ENCODE measurements at regions not wholly inside any gene's neighbourhood (a gene's known extent, or its start where the extent isn't known, plus 50 kb on each side); places are given as distances from the start of the nearest gene placed in this dataset.
"Not testable (repeated sequence)": the region's sequence is repeated elsewhere in the genome, so short reads cannot be mapped to it uniquely, and the experiment has no call there.

GRCh38 chr10:81179324-81179723 is 641.6 kb downstream of the SH2D4B start:
- DNase-seq (ENCODE audit: low read depth): no peak
- TF ChIP-seq CTCF (IDR thresholded peaks at IDR 0.05; ENCODE audit: low read length, missing control alignments): no peak

GRCh38 chr10:81179805-81180452 is 642.2 kb downstream of the SH2D4B start:
- peak; percentile 12 for TF ChIP-seq CTCF (IDR thresholded peaks at IDR 0.05; ENCODE audit: low read length, missing control alignments)
- no peak for DNase-seq (ENCODE audit: low read depth)
- H3K4me3 ChIP-seq (replicated peaks; ENCODE audit: low read depth, low read length): no peak overlapping the region

More at GRCh38 chr10:81179324-81179723, 641.6 kb downstream of the SH2D4B start:
- H3K4me3 ChIP-seq (replicated peaks; ENCODE audit: low read depth, low read length): no peak overlapping the region

- H3K4me3 ChIP-seq (replicated peaks; ENCODE audit: low read depth, low read length): no peak overlapping the region
- no peak for DNase-seq (ENCODE audit: low read depth)
- no peak for TF ChIP-seq CTCF (IDR thresholded peaks at IDR 0.05; ENCODE audit: low read length, missing control alignments)
Measured at GRCh38 chr10:81182296-81182695, 644.6 kb downstream of the SH2D4B start.

- no peak overlapping the region for H3K4me3 ChIP-seq (replicated peaks; ENCODE audit: low read depth, low read length)
- no peak for DNase-seq (ENCODE audit: low read depth)
- no peak for TF ChIP-seq CTCF (IDR thresholded peaks at IDR 0.05; ENCODE audit: low read length, missing control alignments)
Measured at GRCh38 chr10:81192221-81192788, 654.6 kb downstream of the SH2D4B start.

- DNase-seq (ENCODE audit: low read depth): no peak
- TF ChIP-seq CTCF (IDR thresholded peaks at IDR 0.05; ENCODE audit: low read length, missing control alignments): no peak
- H3K4me3 ChIP-seq (replicated peaks; ENCODE audit: low read depth, low read length): no peak overlapping the region
Measured at GRCh38 chr10:81200801-81201200, 663.1 kb downstream of the SH2D4B start.

- not testable (repeated sequence) for DNase-seq (ENCODE audit: low read depth)
Measured at GRCh38 chr10:81207359-81207758, 667.6 kb upstream of the NRG3 start.

GRCh38 chr10:81213370-81213769 is 661.6 kb upstream of the NRG3 start:
- TF ChIP-seq CTCF (IDR thresholded peaks at IDR 0.05; ENCODE audit: low read length, missing control alignments): no peak
- H3K4me3 ChIP-seq (replicated peaks; ENCODE audit: low read depth, low read length): no peak overlapping the region
- DNase-seq (ENCODE audit: low read depth): no peak

More at GRCh38 chr10:81207359-81207758, 667.6 kb upstream of the NRG3 start:
- H3K4me3 ChIP-seq (replicated peaks; ENCODE audit: low read depth, low read length): not testable (repeated sequence)
